ENCODE measurements at regions not wholly inside any gene's neighbourhood (a gene's known extent, or its start where the extent isn't known, plus 50 kb on each side); places are given as distances from the start of the nearest gene placed in this dataset.

DNA sequence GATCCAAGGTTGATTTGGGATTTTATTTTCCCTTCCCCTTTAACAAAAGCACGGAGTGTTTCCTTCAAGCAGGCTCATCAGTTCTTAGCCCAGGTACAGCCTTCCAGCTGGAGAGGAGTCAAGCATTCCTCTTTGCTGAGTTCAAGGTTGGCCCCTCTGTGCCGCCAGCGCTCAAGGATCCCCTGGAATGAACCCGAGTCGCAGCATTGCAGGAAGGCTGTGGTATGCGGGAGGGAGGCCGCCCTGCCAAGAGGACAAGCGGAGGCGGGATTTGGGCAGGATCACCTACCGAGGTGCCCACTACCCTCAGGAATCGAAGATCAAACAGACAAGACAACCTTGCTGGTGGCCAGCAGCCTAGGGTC, 53.9 kb upstream of the NCOR2 start:
- TF ChIP-seq POLR2AphosphoS5 (IDR thresholded peaks at IDR 0.05; ENCODE audit: low read depth, low read length): no peak
- TF ChIP-seq SIN3A (IDR thresholded peaks at IDR 0.05; ENCODE audit: borderline replicate concordance, insufficient read depth, low read depth, low read length): no peak
- no peak for TF ChIP-seq REST (IDR thresholded peaks at IDR 0.05; ENCODE audit: insufficient read depth in 1 of 2, low read depth in 2 of 2, low read length in 1 of 2)
- no peak for TF ChIP-seq TCF7L2 (IDR thresholded peaks at IDR 0.05; ENCODE audit: low read depth, low read length)
- TF ChIP-seq CTCF (IDR thresholded peaks at IDR 0.05): no peak
- no peak overlapping the region for H3K4me3 ChIP-seq (ENCODE audit: low read depth in 2 of 2, low read length in 2 of 2)
- no peaks in the 10 kb centered on the region for H3K36me3 ChIP-seq (ENCODE audit: control insufficient read depth, insufficient read depth, low read length)
- no peak overlapping the region; the same call in 1 of the 2 replicates for H3K27ac ChIP-seq (ENCODE audit: low read length)
- DNase-seq (ENCODE audit: low read depth, low spot score) (no peak), ATAC-seq (no peak)
- no peaks in the 10 kb centered on the region for H3K9me3 ChIP-seq (ENCODE audit: control insufficient read depth, insufficient read depth, low read depth, low read length)
- BruUV-seq (replicated peaks): no TSS peak
- in situ Hi-C loops (cut with HindIII; ENCODE audit: low pct_unique_long_range_greater_than_20kb, low sequenced_read_pairs) (no loop called here), intact Hi-C loops (cut with micrococcal nuclease; ENCODE audit: unreplicated experiment) (no loop called here)
- ChIA-PET POLR2A (no interaction called here), CTCF (no interaction called here)
- H3K4me1 ChIP-seq (ENCODE audit: control insufficient read depth, insufficient read depth, low read length): peaks cover 3% of the 10 kb centered on the region; the same call in 1 of the 2 replicates
- H3K27me3 ChIP-seq (ENCODE audit: control insufficient read depth, insufficient read depth, low read length): no peaks in the 10 kb centered on the region

GRCh38 chr12:124620606-124621295, 53.3 kb upstream of the NCOR2 start:
- ATAC-seq (no peak), DNase-seq (ENCODE audit: low read depth, low spot score) (no peak)
- H3K4me3 ChIP-seq (ENCODE audit: low read depth in 2 of 2, low read length in 2 of 2): no peak overlapping the region
- H3K36me3 ChIP-seq (ENCODE audit: control insufficient read depth, insufficient read depth, low read length): no peaks in the 10 kb centered on the region
- no TSS peak for BruUV-seq (replicated peaks)
- ChIA-PET POLR2A (no interaction called here), CTCF (interaction anchor here (0.6 kb wide), 1 partner anchor 18 kb away, joined by 3 read pairs; no protein-coding TSS in a partner anchor)
- no peaks in the 10 kb centered on the region for H3K27me3 ChIP-seq (ENCODE audit: control insufficient read depth, insufficient read depth, low read length)
- H3K27ac ChIP-seq (ENCODE audit: low read length): no peak overlapping the region
- 0 out of 2 replicates have a peak, but pooled peaks cover 2% of the 10 kb centered on the region for H3K4me1 ChIP-seq (ENCODE audit: control insufficient read depth, insufficient read depth, low read length)
- intact Hi-C loops (cut with micrococcal nuclease; ENCODE audit: unreplicated experiment) (no loop called here), in situ Hi-C loops (cut with HindIII; ENCODE audit: low pct_unique_long_range_greater_than_20kb, low sequenced_read_pairs) (no loop called here)
- no peaks in the 10 kb centered on the region for H3K9me3 ChIP-seq (ENCODE audit: control insufficient read depth, insufficient read depth, low read depth, low read length)
- no peak for TF ChIP-seq TCF7L2 (IDR thresholded peaks at IDR 0.05; ENCODE audit: low read depth, low read length)
- TF ChIP-seq REST (IDR thresholded peaks at IDR 0.05; ENCODE audit: insufficient read depth in 1 of 2, low read depth in 2 of 2, low read length in 1 of 2): no peak
- no peak for TF ChIP-seq POLR2AphosphoS5 (IDR thresholded peaks at IDR 0.05; ENCODE audit: low read depth, low read length)
- no peak for TF ChIP-seq CTCF (IDR thresholded peaks at IDR 0.05)
- TF ChIP-seq SIN3A (IDR thresholded peaks at IDR 0.05; ENCODE audit: borderline replicate concordance, insufficient read depth, low read depth, low read length): no peak

All from Panc1 (cell line).